ENCODE measurements at regions not wholly inside any gene's neighbourhood (a gene's known extent, or its start where the extent isn't known, plus 50 kb on each side); places are given as distances from the start of the nearest gene placed in this dataset.

- H3K4me1 ChIP-seq (ENCODE audit: control insufficient read depth in 2 of 2, insufficient read depth in 1 of 2, low read depth in 1 of 2, low read length in 2 of 2), result peaks cover 0 to 2% of the 10 kb centered on the region in 2 donors
- H2BK15ac ChIP-seq (ENCODE audit: low read length), result no peak overlapping the region
- H3K18ac ChIP-seq (ENCODE audit: low read length), result no peak overlapping the region
- no peak overlapping the region for H2BK120ac ChIP-seq (ENCODE audit: low read depth, low read length)
- H4K91ac ChIP-seq (ENCODE audit: low read depth, low read length, poor library complexity), result no peak overlapping the region
- no peak overlapping the region for H3K9ac ChIP-seq (ENCODE audit: low read depth, low read length, poor library complexity)
- no peak overlapping the region for H3K4me2 ChIP-seq (ENCODE audit: insufficient read depth, low read length, poor library complexity, severe bottlenecking)
- no peaks in the 10 kb centered on the region for H3K9me3 ChIP-seq (replicated peaks in 1 of 2; ENCODE audit: control insufficient read depth in 2 of 2, insufficient read depth in 1 of 2, low read depth in 1 of 2, low read length in 2 of 2)
- no peak overlapping the region for H3K14ac ChIP-seq (ENCODE audit: low read length)
- H3K4me3 ChIP-seq (ENCODE audit: low read length in 2 of 2), result no peak overlapping the region
- no peak overlapping the region for H2AFZ ChIP-seq (ENCODE audit: low read length)
- no peak overlapping the region for H3K23ac ChIP-seq (ENCODE audit: low read depth, low read length, poor library complexity)
- no CpG with 5 or more reads among the region's 1 CpG for WGBS, 2 donors (ENCODE audit: extremely low coverage in 2 of 2, insufficient read length in 2 of 2, insufficient replicate concordance in 1 of 2)
- no peaks in the 10 kb centered on the region for H3K36me3 ChIP-seq (replicated peaks in 1 of 2; ENCODE audit: control insufficient read depth in 2 of 2, insufficient read depth in 2 of 2, low read length in 2 of 2)
- H4K8ac ChIP-seq (ENCODE audit: low read depth, low read length), result no peak overlapping the region
- H3K79me1 ChIP-seq (ENCODE audit: low read depth, low read length), result no peaks in the 10 kb centered on the region
- H3K27me3 ChIP-seq (ENCODE audit: control insufficient read depth in 3 of 3, insufficient read depth in 3 of 3, low read depth in 1 of 3, low read length in 3 of 3), result no peaks in the 10 kb centered on the region
- H2BK5ac ChIP-seq (ENCODE audit: low read length), result no peak overlapping the region
- no peak for DNase-seq (ENCODE audit: low spot score)
- no peak overlapping the region for H2AK5ac ChIP-seq (ENCODE audit: low read depth, low read length)
- no peak overlapping the region for H3K4ac ChIP-seq (ENCODE audit: low read length)
- H2BK12ac ChIP-seq (ENCODE audit: low read length), result no peak overlapping the region
- no peak overlapping the region for H3K27ac ChIP-seq (replicated peaks; ENCODE audit: low read length)
These were observed 612.8 kb upstream of the MGMT start for GRCh38 chr10:128854204-128854603.

GRCh38 chr10:128854963-128855362 is 612.1 kb upstream of the MGMT start:
- Histone ChIP-seq H3K14ac (ENCODE audit: low read length) (no peak overlapping the region), H2BK5ac (ENCODE audit: low read length) (no peak overlapping the region), H2BK15ac (ENCODE audit: low read length) (no peak overlapping the region), H3K9me3 (replicated peaks in 1 of 2; ENCODE audit: control insufficient read depth in 2 of 2, insufficient read depth in 1 of 2, low read depth in 1 of 2, low read length in 2 of 2) (no peaks in the 10 kb centered on the region), H3K27me3 (ENCODE audit: control insufficient read depth in 3 of 3, insufficient read depth in 3 of 3, low read depth in 1 of 3, low read length in 3 of 3) (no peaks in the 10 kb centered on the region), H4K8ac (ENCODE audit: low read depth, low read length) (no peak overlapping the region), H2BK12ac (ENCODE audit: low read length) (no peak overlapping the region), H2AFZ (ENCODE audit: low read length) (no peak overlapping the region), H2AK5ac (ENCODE audit: low read depth, low read length) (no peak overlapping the region), H3K36me3 (replicated peaks in 1 of 2; ENCODE audit: control insufficient read depth in 2 of 2, insufficient read depth in 2 of 2, low read length in 2 of 2) (no peaks in the 10 kb centered on the region), H3K18ac (ENCODE audit: low read length) (no peak overlapping the region), H3K27ac (replicated peaks; ENCODE audit: low read length) (no peak overlapping the region), H3K4ac (ENCODE audit: low read length) (no peak overlapping the region), H3K4me2 (ENCODE audit: insufficient read depth, low read length, poor library complexity, severe bottlenecking) (no peak overlapping the region), H3K9ac (ENCODE audit: low read depth, low read length, poor library complexity) (no peak overlapping the region), H4K91ac (ENCODE audit: low read depth, low read length, poor library complexity) (no peak overlapping the region), H3K4me3 (ENCODE audit: low read length in 2 of 2) (no peak overlapping the region), H3K79me1 (ENCODE audit: low read depth, low read length) (no peaks in the 10 kb centered on the region), H2BK120ac (ENCODE audit: low read depth, low read length) (no peak overlapping the region), H3K4me1 (ENCODE audit: control insufficient read depth in 2 of 2, insufficient read depth in 1 of 2, low read depth in 1 of 2, low read length in 2 of 2) (peaks cover 0 to 2% of the 10 kb centered on the region in 2 donors), H3K23ac (ENCODE audit: low read depth, low read length, poor library complexity) (no peak overlapping the region)
- peak; percentile 37 for DNase-seq (ENCODE audit: low spot score)
- no CpG with 5 or more reads among the region's 5 CpGs for WGBS, 2 donors (ENCODE audit: extremely low coverage in 2 of 2, insufficient read length in 2 of 2, insufficient replicate concordance in 1 of 2)

GRCh38 chr10:128855618-128856428 is 611.2 kb upstream of the MGMT start:
- no peaks in the 10 kb centered on the region for H3K79me1 ChIP-seq (ENCODE audit: low read depth, low read length)
- H4K8ac ChIP-seq (ENCODE audit: low read depth, low read length), result no peak overlapping the region
- no peak overlapping the region for H3K23ac ChIP-seq (ENCODE audit: low read depth, low read length, poor library complexity)
- H3K9ac ChIP-seq (ENCODE audit: low read depth, low read length, poor library complexity), result no peak overlapping the region
- peaks cover 0 to 2% of the 10 kb centered on the region in 2 donors for H3K4me1 ChIP-seq (ENCODE audit: control insufficient read depth in 2 of 2, insufficient read depth in 1 of 2, low read depth in 1 of 2, low read length in 2 of 2)
- no peak overlapping the region for H2BK5ac ChIP-seq (ENCODE audit: low read length)
- no peak overlapping the region for H2BK120ac ChIP-seq (ENCODE audit: low read depth, low read length)
- H3K9me3 ChIP-seq (replicated peaks in 1 of 2; ENCODE audit: control insufficient read depth in 2 of 2, insufficient read depth in 1 of 2, low read depth in 1 of 2, low read length in 2 of 2), result no peaks in the 10 kb centered on the region
- no peak overlapping the region for H3K4me2 ChIP-seq (ENCODE audit: insufficient read depth, low read length, poor library complexity, severe bottlenecking)
- no peak overlapping the region for H3K4ac ChIP-seq (ENCODE audit: low read length)
- no peak overlapping the region for H3K27ac ChIP-seq (replicated peaks; ENCODE audit: low read length)
- no peak overlapping the region for H2AFZ ChIP-seq (ENCODE audit: low read length)
- peak overlapping the region; percentile 54 for H3K18ac ChIP-seq (ENCODE audit: low read length)
- H3K4me3 ChIP-seq (ENCODE audit: low read length in 2 of 2), result no peak overlapping the region
- no CpG with 5 or more reads among the region's 14 CpGs for WGBS, 2 donors (ENCODE audit: extremely low coverage in 2 of 2, insufficient read length in 2 of 2, insufficient replicate concordance in 1 of 2)
- H3K27me3 ChIP-seq (ENCODE audit: control insufficient read depth in 3 of 3, insufficient read depth in 3 of 3, low read depth in 1 of 3, low read length in 3 of 3), result no peaks in the 10 kb centered on the region
- DNase-seq (ENCODE audit: low spot score), result no peak
- no peak overlapping the region for H2BK12ac ChIP-seq (ENCODE audit: low read length)
- peak overlapping the region; percentile 12 for H2BK15ac ChIP-seq (ENCODE audit: low read length)
- H3K14ac ChIP-seq (ENCODE audit: low read length), result no peak overlapping the region
- no peaks in the 10 kb centered on the region for H3K36me3 ChIP-seq (replicated peaks in 1 of 2; ENCODE audit: control insufficient read depth in 2 of 2, insufficient read depth in 2 of 2, low read length in 2 of 2)
- H4K91ac ChIP-seq (ENCODE audit: low read depth, low read length, poor library complexity), result no peak overlapping the region
- no peak overlapping the region for H2AK5ac ChIP-seq (ENCODE audit: low read depth, low read length)

GRCh38 chr10:128859738-128860386 is 607.2 kb upstream of the MGMT start:
- H4K91ac ChIP-seq (ENCODE audit: low read depth, low read length, poor library complexity), result no peak overlapping the region
- no peak overlapping the region for H2BK12ac ChIP-seq (ENCODE audit: low read length)
- H3K79me1 ChIP-seq (ENCODE audit: low read depth, low read length), result no peaks in the 10 kb centered on the region
- no peak overlapping the region for H3K9ac ChIP-seq (ENCODE audit: low read depth, low read length, poor library complexity)
- H3K4ac ChIP-seq (ENCODE audit: low read length), result no peak overlapping the region
- H3K27ac ChIP-seq (replicated peaks; ENCODE audit: low read length), result no peak overlapping the region
- H3K14ac ChIP-seq (ENCODE audit: low read length), result no peak overlapping the region
- H3K27me3 ChIP-seq (ENCODE audit: control insufficient read depth in 3 of 3, insufficient read depth in 3 of 3, low read depth in 1 of 3, low read length in 3 of 3), result no peaks in the 10 kb centered on the region
- DNase-seq (ENCODE audit: low spot score), result no peak
- H4K8ac ChIP-seq (ENCODE audit: low read depth, low read length), result no peak overlapping the region
- no peaks in the 10 kb centered on the region for H3K36me3 ChIP-seq (replicated peaks in 1 of 2; ENCODE audit: control insufficient read depth in 2 of 2, insufficient read depth in 2 of 2, low read length in 2 of 2)
- H3K4me1 ChIP-seq (ENCODE audit: control insufficient read depth in 2 of 2, insufficient read depth in 1 of 2, low read depth in 1 of 2, low read length in 2 of 2), result no peaks in the 10 kb centered on the region
- no peak overlapping the region for H3K23ac ChIP-seq (ENCODE audit: low read depth, low read length, poor library complexity)
- no peaks in the 10 kb centered on the region for H3K9me3 ChIP-seq (replicated peaks in 1 of 2; ENCODE audit: control insufficient read depth in 2 of 2, insufficient read depth in 1 of 2, low read depth in 1 of 2, low read length in 2 of 2)
- H3K18ac ChIP-seq (ENCODE audit: low read length), result no peak overlapping the region
- no peak overlapping the region for H2BK15ac ChIP-seq (ENCODE audit: low read length)
- H2BK120ac ChIP-seq (ENCODE audit: low read depth, low read length), result no peak overlapping the region
- no peak overlapping the region for H3K4me3 ChIP-seq (ENCODE audit: low read length in 2 of 2)
- no peak overlapping the region for H2AK5ac ChIP-seq (ENCODE audit: low read depth, low read length)
- no peak overlapping the region for H2AFZ ChIP-seq (ENCODE audit: low read length)
- WGBS, 2 donors (ENCODE audit: extremely low coverage in 2 of 2, insufficient read length in 2 of 2, insufficient replicate concordance in 1 of 2), result no CpG with 5 or more reads among the region's 8 CpGs
- no peak overlapping the region for H2BK5ac ChIP-seq (ENCODE audit: low read length)
- no peak overlapping the region for H3K4me2 ChIP-seq (ENCODE audit: insufficient read depth, low read length, poor library complexity, severe bottlenecking)

All from neuronal stem cell (in vitro differentiated cells).